SK-N-SH (cell line): ENCODE measurements at regions not wholly inside any gene's neighbourhood (a gene's known extent, or its start where the extent isn't known, plus 50 kb on each side); places are given as distances from the start of the nearest gene placed in this dataset.

Source experiments
- CTCF ChIA-PET: fragments of 300-600, 350-600 bp; formaldehyde crosslinking; extraction: SDS; loops from one replicate; lab custom pipeline; 2021; lab: Yijun Ruan, JAX
- POLR2A ChIA-PET: fragments of 350-600 bp; sonication (Branson Sonifier 250); formaldehyde crosslinking; extraction: SDS; loops from one replicate; lab custom pipeline; 2020; ENCODE audit warnings: antibody characterized with exemption, inconsistent platforms; lab: Yijun Ruan, JAX
- DNase-seq: peaks from one replicate; pipeline ENCODE4 v3.0.0; 2012
- H2AFZ ChIP-seq: fragments of 200-600 bp; sonication (generic); 2 replicates; pipeline ENCODE4 v1.8.1; 2016; ENCODE audit warnings: antibody characterized with exemption, mild to moderate bottlenecking, low read depth
- H3F3A ChIP-seq: fragments of 200-600 bp; sonication (generic); replicated peaks from 2 replicates; pipeline ENCODE3; 2016; ENCODE audit warnings: antibody characterized with exemption, mild to moderate bottlenecking; ENCODE audit not compliant: insufficient read depth
- H3K27ac ChIP-seq, 2 experiments: fragments of 200-500 bp in 1 of 2; fragments of 200-600 bp in 1 of 2; sonication (Bioruptor generic) in 1 of 2; sonication (generic), shearing (Covaris generic) in 1 of 2; 2 replicates each; pipeline versions ENCODE4 v1.5.1 to v1.6.1; 2014 to 2016; ENCODE audit warnings: low read depth in 2 of 2, inconsistent platforms in 1 of 2, low read length in 1 of 2, mild to moderate bottlenecking in 1 of 2, mixed read lengths in 1 of 2
- H3K27me3 ChIP-seq: fragments of 200-600 bp; sonication (generic), shearing (Covaris generic); 2 replicates; pipeline ENCODE4 v1.6.1; 2016; ENCODE audit warnings: mixed run types; ENCODE audit not compliant: insufficient read depth
- H3K36me3 ChIP-seq, 2 experiments: fragments of 200-500 bp in 1 of 2; fragments of 200-600 bp in 1 of 2; sonication (Bioruptor generic) in 1 of 2; sonication (generic) in 1 of 2; replicated peaks in 1 of 2; 2 replicates each; pipeline versions ENCODE3 to v1.5.1; 2014 to 2016; ENCODE audit warnings: low read length in 1 of 2, mild to moderate bottlenecking in 1 of 2; ENCODE audit not compliant: insufficient read depth in 2 of 2, control insufficient read depth in 1 of 2
- H3K4me1 ChIP-seq, 2 experiments: fragments of 200-500 bp in 1 of 2; fragments of 200-600 bp in 1 of 2; sonication (Bioruptor generic) in 1 of 2; sonication (generic), shearing (Covaris generic) in 1 of 2; 2 replicates each; pipeline versions ENCODE4 v1.5.1 to v1.6.1; 2014 to 2016; ENCODE audit warnings: low read depth in 1 of 2, low read length in 1 of 2, mixed run types in 1 of 2; ENCODE audit not compliant: insufficient read depth in 2 of 2, control insufficient read depth in 1 of 2
- H3K4me2 ChIP-seq: fragments of 200-600 bp; sonication (generic), shearing (Covaris generic); 2 replicates; pipeline ENCODE4 v1.6.1; 2017; ENCODE audit warnings: mixed run types
- H3K4me3 ChIP-seq, 2 experiments: fragments of 200-500 bp in 1 of 2; fragments of 200-600 bp in 1 of 2; sonication (Bioruptor generic) in 1 of 2; sonication (generic), shearing (Covaris generic) in 1 of 2; 2 replicates each; pipeline versions ENCODE4 v1.5.1 to v1.8.1; 2014 to 2016; ENCODE audit warnings: low read depth in 2 of 2, inconsistent platforms in 1 of 2, low read length in 1 of 2, mild to moderate bottlenecking in 1 of 2, mixed read lengths in 1 of 2, moderate library complexity in 1 of 2
- H3K79me2 ChIP-seq: fragments of 200-600 bp; sonication (generic); 2 replicates; pipeline ENCODE4 v1.8.1; 2017; ENCODE audit warnings: mild to moderate bottlenecking; ENCODE audit not compliant: insufficient read depth
- H3K9ac ChIP-seq: fragments of 200-600 bp; sonication (generic); 2 replicates; pipeline ENCODE4 v1.6.1; 2017; ENCODE audit warnings: mixed run types
- H3K9me2 ChIP-seq: fragments of 200-600 bp; sonication (generic); 2 replicates; pipeline ENCODE4 v1.6.1; 2017; ENCODE audit warnings: mixed run types
- H3K9me3 ChIP-seq: fragments of 200-600 bp; sonication (generic); 2 replicates; pipeline ENCODE4 v1.6.1; 2017; ENCODE audit warnings: mixed run types, mild to moderate bottlenecking, moderate library complexity
- H4K20me1 ChIP-seq: fragments of 200-600 bp; sonication (generic); 2 replicates; pipeline ENCODE4 v1.6.1; 2017; ENCODE audit warnings: mild to moderate bottlenecking, mixed run types; ENCODE audit not compliant: insufficient read depth
- CHD2 ChIP-seq: fragments of 150-350 bp; IDR thresholded peaks from 2 replicates; pipeline ENCODE4 v1.6.1; 2018; ENCODE audit warnings: low read length; ENCODE audit not compliant: partially characterized antibody
- ELF1 ChIP-seq: IDR thresholded peaks from 2 replicates; pipeline ENCODE4 v1.4.0; 2012
- EP300 ChIP-seq, 2 experiments: IDR thresholded peaks; 2 replicates each; pipeline versions ENCODE4 v1.4.0 to v1.6.1; 2012; ENCODE audit warnings: borderline replicate concordance in 1 of 2, low read depth in 1 of 2, low read length in 1 of 2
- FOSL2 ChIP-seq: IDR thresholded peaks from 2 replicates; pipeline ENCODE4 v1.4.0; 2012; ENCODE audit warnings: low read depth, mild to moderate bottlenecking, moderate library complexity, borderline replicate concordance
- FOXJ3 ChIP-seq: sonication (generic); formaldehyde crosslinking; IDR thresholded peaks from 2 replicates; pipeline ENCODE4 v1.5.1; 2020; ENCODE audit warnings: mild to moderate bottlenecking, missing genetic modification reagents
- FOXM1 ChIP-seq: IDR thresholded peaks from 2 replicates; pipeline ENCODE4 v1.4.0; 2012; ENCODE audit warnings: low read depth, mild to moderate bottlenecking
- GABPA ChIP-seq: IDR thresholded peaks from 2 replicates; pipeline ENCODE4 v1.4.0; 2012; ENCODE audit warnings: low read depth, mild to moderate bottlenecking
- IRF3 ChIP-seq: fragments of 150-350 bp; IDR thresholded peaks from 2 replicates; pipeline ENCODE4 v1.6.1; 2016; ENCODE audit warnings: mild to moderate bottlenecking, low read depth, low read length
- JUND ChIP-seq: IDR thresholded peaks from 2 replicates; pipeline ENCODE4 v1.4.0; 2012
- MEF2A ChIP-seq: IDR thresholded peaks from 2 replicates; pipeline ENCODE4 v1.4.0; 2012; ENCODE audit warnings: low read depth, borderline replicate concordance
- MXI1 ChIP-seq: IDR thresholded peaks from 2 replicates; pipeline ENCODE4 v1.6.1; 2012; ENCODE audit warnings: mild to moderate bottlenecking, low read depth, low read length, improper control_type of control experiment
- NRF1 ChIP-seq: IDR thresholded peaks from 2 replicates; pipeline ENCODE4 v1.6.1; 2012; ENCODE audit warnings: low read depth, mild to moderate bottlenecking, low read length
- POLR2AphosphoS5 ChIP-seq: IDR thresholded peaks from 2 replicates; pipeline ENCODE4 v1.6.1; 2012; ENCODE audit warnings: low read depth, low read length
- RFX5 ChIP-seq: IDR thresholded peaks from 2 replicates; pipeline ENCODE4 v1.6.1; 2012; ENCODE audit warnings: mild to moderate bottlenecking, improper control_type of control experiment, low read length
- SIN3A ChIP-seq: IDR thresholded peaks from 2 replicates; pipeline ENCODE4 v1.6.1; 2012; ENCODE audit warnings: low read depth, mild to moderate bottlenecking, low read length, moderate library complexity, borderline replicate concordance
- TAF1 ChIP-seq: IDR thresholded peaks from 2 replicates; pipeline ENCODE4 v1.6.1; 2012; ENCODE audit warnings: low read depth, mild to moderate bottlenecking, low read length, moderate library complexity, borderline replicate concordance
- TEAD4 ChIP-seq: IDR thresholded peaks from 2 replicates; pipeline ENCODE4 v1.4.0; 2012; ENCODE audit warnings: mild to moderate bottlenecking, borderline replicate concordance; ENCODE audit not compliant: insufficient read depth
- WGBS: methylation state at CpG from one replicate; pipeline ENCODE4 v1.1.6; 2017; ENCODE audit warnings: low lambda C conversion rate; 5-methylcytosine and 5-hydroxymethylcytosine counted together
- TF ChIP-seq, protein P1 (sequence below): IDR thresholded peaks from 2 replicates; pipeline ENCODE4; 2012
- TF ChIP-seq, protein P2 (sequence below): fragments of 150-350 bp; IDR thresholded peaks from 2 replicates; pipeline ENCODE4 v1.6.1; 2017; ENCODE audit warnings: antibody characterized with exemption, low read length, low read depth, borderline replicate concordance

DNA sequence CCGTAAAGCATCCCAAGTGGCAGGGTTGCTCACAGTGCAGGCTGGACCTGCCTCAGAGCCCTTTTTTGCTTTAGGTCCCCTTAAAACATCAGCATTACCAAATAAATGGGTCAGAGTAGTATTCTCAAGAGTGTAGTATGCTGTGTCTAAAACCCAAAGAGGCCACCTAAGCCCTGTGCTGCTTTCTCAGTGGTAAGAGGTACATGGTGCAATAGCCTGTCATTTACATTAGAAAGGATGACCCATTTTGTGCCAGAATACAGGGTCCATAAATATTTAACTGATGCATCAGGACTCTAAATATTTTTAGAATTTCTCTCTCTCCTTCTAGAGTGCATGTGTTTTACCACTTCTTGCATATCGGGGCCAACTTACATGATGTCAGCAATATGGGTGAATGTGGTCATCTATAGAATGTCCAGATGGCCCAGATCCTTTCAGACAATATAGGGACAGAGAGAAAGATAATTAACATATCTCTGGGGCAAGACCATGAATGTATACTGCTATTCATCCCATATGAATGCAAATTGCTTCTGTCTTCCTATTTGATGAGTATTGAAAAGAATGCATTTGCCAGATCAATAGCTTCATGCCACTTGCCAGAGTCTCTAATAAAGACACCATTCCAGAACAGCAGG is 329.2 kb downstream of the PMP22 start (continued):
- no peak for TF ChIP-seq RFX5
- no peak for TF ChIP-seq NRF1
- TF ChIP-seq CHD2, result no peak

GRCh38 chr17:14935139-14935841 is 329.8 kb downstream of the PMP22 start:
- Histone ChIP-seq H3K27ac (no peak overlapping the region), H3F3A (no peaks in the 10 kb centered on the region), H3K4me2 (no peak overlapping the region), H3K9ac (no peak overlapping the region), H4K20me1 (no peaks in the 10 kb centered on the region), H3K9me2 (no peaks in the 10 kb centered on the region), H3K4me1 (no peaks in the 10 kb centered on the region), H3K9me3 (no peaks in the 10 kb centered on the region), H3K79me2 (no peaks in the 10 kb centered on the region), H3K27me3 (peaks cover 5% of the 10 kb centered on the region; the same call in 1 of the 2 replicates), H3K36me3 (no peaks in the 10 kb centered on the region), H3K4me3 (no peak overlapping the region), H2AFZ (no peak overlapping the region)
- DNase-seq, result no peak
- CTCF ChIA-PET, result no interaction called here
- POLR2A ChIA-PET, result no interaction called here
- 2% methylated on average over 7 of the region's 7 CpGs for WGBS
- no peak for TF ChIP-seq FOSL2
- TF ChIP-seq TAF1, result no peak
- TF ChIP-seq EP300 (IDR thresholded peaks at IDR 0.05; ENCODE audit: borderline replicate concordance in 1 of 2, low read depth in 1 of 2, low read length in 1 of 2), result no peak
- TF ChIP-seq, protein P1, sequence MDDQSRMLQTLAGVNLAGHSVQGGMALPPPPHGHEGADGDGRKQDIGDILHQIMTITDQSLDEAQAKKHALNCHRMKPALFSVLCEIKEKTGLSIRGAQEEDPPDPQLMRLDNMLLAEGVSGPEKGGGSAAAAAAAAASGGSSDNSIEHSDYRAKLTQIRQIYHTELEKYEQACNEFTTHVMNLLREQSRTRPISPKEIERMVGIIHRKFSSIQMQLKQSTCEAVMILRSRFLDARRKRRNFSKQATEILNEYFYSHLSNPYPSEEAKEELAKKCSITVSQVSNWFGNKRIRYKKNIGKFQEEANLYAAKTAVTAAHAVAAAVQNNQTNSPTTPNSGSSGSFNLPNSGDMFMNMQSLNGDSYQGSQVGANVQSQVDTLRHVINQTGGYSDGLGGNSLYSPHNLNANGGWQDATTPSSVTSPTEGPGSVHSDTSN, result no peak
- no peak for TF ChIP-seq FOXJ3
- no peak for TF ChIP-seq GABPA

DNA sequence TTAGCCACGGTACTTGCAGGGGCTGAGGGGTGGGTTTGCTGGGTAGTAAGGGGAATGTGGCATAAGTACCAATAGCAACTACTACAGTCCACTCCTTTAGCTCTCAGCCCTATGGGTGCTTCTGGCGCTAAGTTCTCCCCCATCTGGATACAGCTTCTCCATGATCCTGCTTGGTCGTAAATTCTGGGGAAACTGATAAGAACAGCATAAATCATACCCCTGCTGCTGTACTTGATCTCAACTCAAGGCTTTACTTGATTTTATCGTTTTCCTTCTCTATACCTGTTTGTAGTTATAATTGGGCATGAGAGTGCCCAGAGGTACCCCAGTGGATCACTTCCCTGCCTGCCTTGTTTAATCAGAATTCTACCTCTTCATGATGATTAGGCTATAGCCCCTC is 331.4 kb downstream of the PMP22 start:
- Histone ChIP-seq H3K79me2 (no peaks in the 10 kb centered on the region), H3K36me3 (no peaks in the 10 kb centered on the region), H3K4me3 (no peak overlapping the region), H3K9me3 (no peaks in the 10 kb centered on the region), H3F3A (no peaks in the 10 kb centered on the region), H4K20me1 (no peaks in the 10 kb centered on the region), H3K9ac (no peak overlapping the region), H3K27me3 (peaks cover 17% of the 10 kb centered on the region; the same call in 1 of the 2 replicates), H3K4me1 (no peaks in the 10 kb centered on the region), H3K4me2 (no peak overlapping the region), H3K27ac (no peak overlapping the region), H3K9me2 (no peaks in the 10 kb centered on the region), H2AFZ (no peak overlapping the region)
- TF ChIP-seq MEF2A (no peak), MXI1 (no peak), IRF3 (no peak), POLR2AphosphoS5 (no peak), TEAD4 (no peak), JUND (no peak), GABPA (no peak), FOXM1 (no peak), ELF1 (no peak), CHD2 (no peak), NRF1 (no peak), SIN3A (no peak), EP300 (IDR thresholded peaks at IDR 0.05; ENCODE audit: borderline replicate concordance in 1 of 2, low read depth in 1 of 2, low read length in 1 of 2) (no peak)
- TF ChIP-seq, protein P2, sequence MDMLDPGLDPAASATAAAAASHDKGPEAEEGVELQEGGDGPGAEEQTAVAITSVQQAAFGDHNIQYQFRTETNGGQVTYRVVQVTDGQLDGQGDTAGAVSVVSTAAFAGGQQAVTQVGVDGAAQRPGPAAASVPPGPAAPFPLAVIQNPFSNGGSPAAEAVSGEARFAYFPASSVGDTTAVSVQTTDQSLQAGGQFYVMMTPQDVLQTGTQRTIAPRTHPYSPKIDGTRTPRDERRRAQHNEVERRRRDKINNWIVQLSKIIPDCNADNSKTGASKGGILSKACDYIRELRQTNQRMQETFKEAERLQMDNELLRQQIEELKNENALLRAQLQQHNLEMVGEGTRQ, result no peak
- WGBS, result 6% methylated on average over 4 of the region's 4 CpGs
- ChIA-PET POLR2A (no interaction called here), CTCF (no interaction called here)
- DNase-seq, result no peak
